PC-9 (cell line): ENCODE measurements at regions not wholly inside any gene's neighbourhood (a gene's known extent, or its start where the extent isn't known, plus 50 kb on each side); places are given as distances from the start of the nearest gene placed in this dataset.

ENCODE experiments used
- CTCF ChIP-seq: fragments of 200-600 bp; sonication (generic); conservative IDR thresholded peaks from 2 replicates; pipeline ENCODE4 v1.6.1; 2017; ENCODE audit warnings: mixed run types, antibody characterized with exemption, mild to moderate bottlenecking, moderate library complexity
- EZH2 ChIP-seq: fragments of 200-600 bp; sonication (generic); IDR thresholded peaks from 2 replicates; pipeline ENCODE4 v1.8.0; 2017; ENCODE audit warnings: antibody characterized with exemption, low read depth

DNA sequence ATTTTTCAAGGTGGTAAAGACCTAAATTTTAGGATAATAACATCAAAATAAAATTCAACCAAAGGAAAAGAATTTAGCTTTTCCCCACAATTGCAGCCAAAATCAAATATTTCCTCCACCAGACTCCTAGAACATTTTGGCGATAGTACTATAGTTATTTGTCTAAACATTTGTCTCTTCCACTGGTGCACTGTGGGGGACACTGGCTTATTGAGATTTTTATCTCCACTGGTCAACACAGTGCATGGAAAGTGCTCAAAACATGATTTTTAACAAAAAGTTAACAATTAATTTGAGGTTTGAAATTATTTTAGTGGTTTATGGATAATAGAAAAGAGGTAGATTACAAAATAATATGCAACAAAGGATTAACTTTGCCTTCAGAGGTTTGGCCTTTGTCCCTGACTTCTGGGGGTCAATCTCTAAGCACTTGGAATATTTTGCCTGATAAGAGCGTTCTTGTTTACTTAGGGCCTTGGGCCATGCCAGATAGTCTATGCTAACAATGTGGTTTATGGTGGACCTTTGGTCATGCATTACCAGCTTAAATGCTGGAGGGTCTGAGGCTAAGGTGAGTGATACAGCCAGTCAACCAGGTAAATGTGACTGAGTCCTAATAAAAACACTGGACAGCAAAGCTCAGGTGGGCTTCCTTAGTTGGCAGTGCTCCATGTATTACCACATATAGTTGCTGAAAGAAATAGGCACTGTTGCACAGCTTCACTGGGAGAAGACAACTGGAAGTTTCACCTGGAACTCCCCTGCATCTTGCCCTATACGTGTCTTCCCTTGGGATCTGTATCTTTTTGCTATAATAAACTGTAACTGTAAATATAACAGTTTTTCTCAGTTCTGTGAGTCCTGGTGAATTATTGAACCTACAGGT lies 67.2 kb upstream of the SATB2 start:
- no peak for TF ChIP-seq CTCF
- TF ChIP-seq EZH2: no peak
